ENCODE measurements at regions not wholly inside any gene's neighbourhood (a gene's known extent, or its start where the extent isn't known, plus 50 kb on each side); places are given as distances from the start of the nearest gene placed in this dataset.

GRCh38 chr2:221170548-221170947 lies 401.6 kb downstream of the EPHA4 start:
- Histone ChIP-seq H3K4me3 (ENCODE audit: low read length) (no peak overlapping the region), H3K27ac (ENCODE audit: low read length) (no peak overlapping the region), H3K27me3 (ENCODE audit: insufficient read depth, low read length) (no peaks in the 10 kb centered on the region), H3K9me3 (ENCODE audit: insufficient read depth, low read depth, low read length) (no peaks in the 10 kb centered on the region), H3K4me1 (ENCODE audit: insufficient read depth, low read length) (no peaks in the 10 kb centered on the region), H3K36me3 (ENCODE audit: insufficient read depth, low read depth, low read length) (no peaks in the 10 kb centered on the region), H3K9ac (ENCODE audit: low read depth, low read length) (no peak overlapping the region)

DNA sequence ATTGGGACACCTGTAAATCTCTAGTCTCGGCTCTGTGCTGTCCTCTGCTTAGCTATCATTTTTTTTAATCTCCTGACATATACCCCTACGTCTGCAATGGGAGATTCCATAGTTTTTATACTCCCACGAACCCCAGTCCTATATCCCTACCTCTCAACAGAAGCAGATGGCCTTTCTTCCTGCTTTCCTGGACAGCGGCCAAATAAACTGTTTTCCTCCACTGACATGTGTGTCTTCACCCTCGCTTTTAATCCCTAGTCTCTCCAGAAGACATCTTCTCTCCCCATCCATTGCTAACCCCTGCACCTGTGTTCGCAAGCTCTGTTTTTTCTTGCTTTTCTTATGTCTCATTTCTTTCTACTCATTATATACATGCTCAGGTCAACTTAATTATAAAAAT lies 395.4 kb downstream of the EPHA4 start:
- Histone ChIP-seq H3K27me3 (ENCODE audit: insufficient read depth, low read length) (no peaks in the 10 kb centered on the region), H3K36me3 (ENCODE audit: insufficient read depth, low read depth, low read length) (no peaks in the 10 kb centered on the region), H3K27ac (ENCODE audit: low read length) (no peak overlapping the region), H3K4me1 (ENCODE audit: insufficient read depth, low read length) (no peaks in the 10 kb centered on the region), H3K4me3 (ENCODE audit: low read length) (no peak overlapping the region), H3K9ac (ENCODE audit: low read depth, low read length) (no peak overlapping the region), H3K9me3 (ENCODE audit: insufficient read depth, low read depth, low read length) (no peaks in the 10 kb centered on the region)

DNA sequence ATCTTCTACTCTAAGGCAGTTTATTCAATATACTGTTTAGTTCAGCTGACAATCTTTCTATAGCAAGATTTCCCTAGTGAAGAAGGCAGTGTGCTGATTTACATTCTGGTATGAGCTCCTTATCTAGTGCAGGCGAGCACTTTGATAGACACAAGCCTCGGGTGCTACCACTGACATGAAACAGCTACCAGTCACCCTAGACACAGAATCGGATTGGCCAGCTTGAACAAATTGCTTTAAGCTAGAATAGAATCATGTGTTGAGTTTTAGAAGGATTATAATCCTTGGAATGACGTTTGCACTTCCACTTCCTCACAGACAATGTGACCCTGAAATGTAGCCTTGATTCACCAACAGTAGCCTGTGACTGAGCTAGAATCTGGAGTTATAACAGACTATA lies 394.0 kb downstream of the EPHA4 start:
- H3K36me3 ChIP-seq (ENCODE audit: insufficient read depth, low read depth, low read length): no peaks in the 10 kb centered on the region
- no peak overlapping the region for H3K27ac ChIP-seq (ENCODE audit: low read length)
- H3K4me3 ChIP-seq (ENCODE audit: low read length): no peak overlapping the region

GRCh38 chr2:221186873-221187272 lies 385.2 kb downstream of the EPHA4 start:
- no peaks in the 10 kb centered on the region for H3K36me3 ChIP-seq (ENCODE audit: insufficient read depth, low read depth, low read length)
- no peak overlapping the region for H3K27ac ChIP-seq (ENCODE audit: low read length)
- no peak overlapping the region for H3K4me3 ChIP-seq (ENCODE audit: low read length)
- H3K9me3 ChIP-seq (ENCODE audit: insufficient read depth, low read depth, low read length): no peaks in the 10 kb centered on the region
- H3K27me3 ChIP-seq (ENCODE audit: insufficient read depth, low read length): peaks cover 17% of the 10 kb centered on the region; the same call in 1 of the 2 replicates
- H3K4me1 ChIP-seq (ENCODE audit: insufficient read depth, low read length): peaks cover 22% of the 10 kb centered on the region; the same call in 1 of the 2 replicates
- H3K9ac ChIP-seq (ENCODE audit: low read depth, low read length): no peak overlapping the region

More for the DNA sequence above, 394.0 kb downstream of the EPHA4 start:
- Histone ChIP-seq H3K9me3 (ENCODE audit: insufficient read depth, low read depth, low read length) (no peaks in the 10 kb centered on the region), H3K9ac (ENCODE audit: low read depth, low read length) (no peak overlapping the region), H3K4me1 (ENCODE audit: insufficient read depth, low read length) (no peaks in the 10 kb centered on the region), H3K27me3 (ENCODE audit: insufficient read depth, low read length) (no peaks in the 10 kb centered on the region)

GRCh38 chr2:221189431-221190067 lies 382.6 kb downstream of the EPHA4 start:
- no peak overlapping the region for H3K27ac ChIP-seq (ENCODE audit: low read length)
- H3K4me1 ChIP-seq (ENCODE audit: insufficient read depth, low read length): peaks cover 22% of the 10 kb centered on the region; the same call in 1 of the 2 replicates
- H3K9me3 ChIP-seq (ENCODE audit: insufficient read depth, low read depth, low read length): no peaks in the 10 kb centered on the region
- H3K36me3 ChIP-seq (ENCODE audit: insufficient read depth, low read depth, low read length): no peaks in the 10 kb centered on the region
- no peak overlapping the region for H3K9ac ChIP-seq (ENCODE audit: low read depth, low read length)
- peaks cover 17% of the 10 kb centered on the region; the same call in 1 of the 2 replicates for H3K27me3 ChIP-seq (ENCODE audit: insufficient read depth, low read length)
- peak overlapping the region; percentile 39; the same call in 1 of the 2 replicates for H3K4me3 ChIP-seq (ENCODE audit: low read length)

GRCh38 chr2:221195829-221196228 lies 376.3 kb downstream of the EPHA4 start:
- Histone ChIP-seq H3K27ac (ENCODE audit: low read length) (no peak overlapping the region), H3K9ac (ENCODE audit: low read depth, low read length) (no peak overlapping the region), H3K4me1 (ENCODE audit: insufficient read depth, low read length) (peaks cover 5% of the 10 kb centered on the region; the same call in 1 of the 2 replicates), H3K4me3 (ENCODE audit: low read length) (no peak overlapping the region), H3K36me3 (ENCODE audit: insufficient read depth, low read depth, low read length) (no peaks in the 10 kb centered on the region), H3K9me3 (ENCODE audit: insufficient read depth, low read depth, low read length) (no peaks in the 10 kb centered on the region), H3K27me3 (ENCODE audit: insufficient read depth, low read length) (no peaks in the 10 kb centered on the region)

DNA sequence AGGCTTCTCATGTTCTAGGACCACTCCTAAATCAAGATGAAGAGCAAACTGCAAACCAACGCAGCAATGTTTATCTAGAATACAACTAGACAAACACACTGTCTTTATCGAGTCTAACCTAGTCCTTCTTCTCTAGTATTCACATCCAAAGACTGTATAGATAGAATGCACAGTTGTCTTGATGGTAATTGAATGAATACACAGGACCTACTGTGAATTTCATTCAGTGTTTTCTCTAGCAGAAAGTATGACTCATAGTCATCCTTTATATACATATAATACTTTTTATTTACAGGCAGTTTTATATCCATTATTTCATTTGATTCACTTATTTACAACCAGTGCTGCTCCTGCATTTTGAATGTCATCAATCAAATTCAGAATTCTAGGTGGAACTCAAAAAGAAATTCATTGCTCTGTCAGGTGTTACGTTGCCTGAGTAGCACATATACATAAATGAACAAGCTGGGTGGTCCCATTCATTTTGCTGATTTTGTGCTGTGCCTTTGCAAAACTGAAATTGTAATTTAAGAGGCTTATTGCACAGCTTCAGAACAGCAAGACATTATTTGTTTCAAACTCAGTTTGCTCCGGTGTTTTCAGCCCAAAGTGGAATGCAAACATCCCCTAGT lies 374.8 kb downstream of the EPHA4 start:
- peaks cover 5% of the 10 kb centered on the region; the same call in 1 of the 2 replicates for H3K4me1 ChIP-seq (ENCODE audit: insufficient read depth, low read length)
- H3K27me3 ChIP-seq (ENCODE audit: insufficient read depth, low read length): no peaks in the 10 kb centered on the region
- H3K4me3 ChIP-seq (ENCODE audit: low read length): no peak overlapping the region
- H3K27ac ChIP-seq (ENCODE audit: low read length): no peak overlapping the region
- H3K36me3 ChIP-seq (ENCODE audit: insufficient read depth, low read depth, low read length): no peaks in the 10 kb centered on the region
- H3K9me3 ChIP-seq (ENCODE audit: insufficient read depth, low read depth, low read length): no peaks in the 10 kb centered on the region
- no peak overlapping the region for H3K9ac ChIP-seq (ENCODE audit: low read depth, low read length)

DNA sequence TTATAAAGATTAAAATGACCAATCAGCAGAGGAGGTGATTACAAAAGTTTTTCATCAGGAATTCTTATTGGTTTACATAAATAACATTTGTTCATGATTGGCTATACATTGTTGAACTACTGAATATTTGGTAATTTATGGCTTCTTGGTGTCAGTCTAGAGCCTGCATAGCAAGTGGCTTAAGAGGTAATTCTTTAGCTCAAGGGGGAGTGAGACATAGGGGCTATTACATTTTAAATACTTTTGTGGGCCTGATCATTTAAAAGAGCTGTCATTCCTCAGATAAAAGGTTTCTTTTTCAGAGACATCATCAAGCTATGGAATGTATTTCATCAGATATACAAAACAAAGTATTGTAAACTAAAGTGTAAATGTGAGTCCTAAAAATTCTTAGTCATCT lies 373.8 kb downstream of the EPHA4 start:
- H3K36me3 ChIP-seq (ENCODE audit: insufficient read depth, low read depth, low read length): no peaks in the 10 kb centered on the region
- H3K9me3 ChIP-seq (ENCODE audit: insufficient read depth, low read depth, low read length): no peaks in the 10 kb centered on the region
- H3K4me3 ChIP-seq (ENCODE audit: low read length): no peak overlapping the region
- no peaks in the 10 kb centered on the region for H3K27me3 ChIP-seq (ENCODE audit: insufficient read depth, low read length)
- no peak overlapping the region for H3K27ac ChIP-seq (ENCODE audit: low read length)
- H3K9ac ChIP-seq (ENCODE audit: low read depth, low read length): no peak overlapping the region
- H3K4me1 ChIP-seq (ENCODE audit: insufficient read depth, low read length): peaks cover 5% of the 10 kb centered on the region; the same call in 1 of the 2 replicates

- no peaks in the 10 kb centered on the region for H3K36me3 ChIP-seq (ENCODE audit: insufficient read depth, low read depth, low read length)
- no peaks in the 10 kb centered on the region for H3K9me3 ChIP-seq (ENCODE audit: insufficient read depth, low read depth, low read length)
- H3K4me1 ChIP-seq (ENCODE audit: insufficient read depth, low read length): peaks cover 5% of the 10 kb centered on the region; the same call in 1 of the 2 replicates
- H3K4me3 ChIP-seq (ENCODE audit: low read length): no peak overlapping the region
- H3K9ac ChIP-seq (ENCODE audit: low read depth, low read length): no peak overlapping the region
- H3K27me3 ChIP-seq (ENCODE audit: insufficient read depth, low read length): no peaks in the 10 kb centered on the region
- H3K27ac ChIP-seq (ENCODE audit: low read length): no peak overlapping the region
Observed at GRCh38 chr2:221200184-221200839, 371.8 kb downstream of the EPHA4 start.

DNA sequence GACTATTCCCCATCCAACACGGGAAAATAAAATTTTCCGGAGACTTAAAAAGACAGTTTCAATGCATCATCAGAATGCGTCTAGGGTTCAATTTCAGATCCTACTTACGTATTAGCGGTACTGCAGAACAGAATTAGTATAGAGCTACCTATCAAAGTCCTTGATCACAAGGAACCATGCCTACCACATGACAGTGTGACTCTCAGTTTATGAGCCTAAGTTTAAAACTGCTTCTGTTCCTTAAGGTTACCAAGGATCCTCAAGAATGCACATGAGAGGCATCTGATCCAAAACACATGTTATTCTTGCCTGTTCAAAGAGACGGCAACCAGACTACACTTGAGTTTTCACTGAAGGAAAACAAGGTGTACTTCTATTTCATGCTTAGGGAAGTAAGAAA lies 369.7 kb downstream of the EPHA4 start:
- Histone ChIP-seq H3K27ac (ENCODE audit: low read length) (no peak overlapping the region), H3K27me3 (ENCODE audit: insufficient read depth, low read length) (no peaks in the 10 kb centered on the region), H3K4me3 (ENCODE audit: low read length) (no peak overlapping the region), H3K36me3 (ENCODE audit: insufficient read depth, low read depth, low read length) (no peaks in the 10 kb centered on the region), H3K9me3 (ENCODE audit: insufficient read depth, low read depth, low read length) (no peaks in the 10 kb centered on the region), H3K9ac (ENCODE audit: low read depth, low read length) (no peak overlapping the region), H3K4me1 (ENCODE audit: insufficient read depth, low read length) (peaks cover 5% of the 10 kb centered on the region; the same call in 1 of the 2 replicates)

DNA sequence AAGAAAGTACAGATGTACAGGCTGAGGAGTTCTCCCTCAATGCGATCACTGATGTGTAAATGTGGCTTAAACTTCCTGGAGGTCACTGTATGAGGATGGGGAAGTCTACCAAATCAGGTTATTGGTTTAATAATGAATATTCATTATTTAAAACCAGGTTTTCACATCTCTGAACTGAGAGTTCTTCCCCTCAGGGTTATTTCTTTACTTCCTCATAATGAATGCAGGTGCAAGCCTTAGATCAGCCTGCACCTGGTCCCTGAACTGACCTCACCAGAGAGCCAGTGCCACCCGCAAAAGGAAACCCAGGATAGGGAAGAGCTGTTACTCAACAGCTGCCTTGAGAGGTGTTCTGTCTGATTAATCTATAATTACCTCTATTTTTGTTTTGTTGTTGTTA lies 369.0 kb downstream of the EPHA4 start:
- Histone ChIP-seq H3K27me3 (ENCODE audit: insufficient read depth, low read length) (no peaks in the 10 kb centered on the region), H3K9me3 (ENCODE audit: insufficient read depth, low read depth, low read length) (no peaks in the 10 kb centered on the region), H3K4me1 (ENCODE audit: insufficient read depth, low read length) (peaks cover 5% of the 10 kb centered on the region; the same call in 1 of the 2 replicates), H3K36me3 (ENCODE audit: insufficient read depth, low read depth, low read length) (no peaks in the 10 kb centered on the region), H3K4me3 (ENCODE audit: low read length) (no peak overlapping the region), H3K27ac (ENCODE audit: low read length) (no peak overlapping the region), H3K9ac (ENCODE audit: low read depth, low read length) (no peak overlapping the region)

- no peaks in the 10 kb centered on the region for H3K27me3 ChIP-seq (ENCODE audit: insufficient read depth, low read length)
- H3K4me3 ChIP-seq (ENCODE audit: low read length): no peak overlapping the region
- H3K27ac ChIP-seq (ENCODE audit: low read length): no peak overlapping the region
- no peak overlapping the region for H3K9ac ChIP-seq (ENCODE audit: low read depth, low read length)
- H3K4me1 ChIP-seq (ENCODE audit: insufficient read depth, low read length): peaks cover 5% of the 10 kb centered on the region; the same call in 1 of the 2 replicates
- no peaks in the 10 kb centered on the region for H3K36me3 ChIP-seq (ENCODE audit: insufficient read depth, low read depth, low read length)
- H3K9me3 ChIP-seq (ENCODE audit: insufficient read depth, low read depth, low read length): no peaks in the 10 kb centered on the region
Observed at GRCh38 chr2:221203856-221204255, 368.2 kb downstream of the EPHA4 start.
